ENCODE measurements at regions not wholly inside any gene's neighbourhood (a gene's known extent, or its start where the extent isn't known, plus 50 kb on each side); places are given as distances from the start of the nearest gene placed in this dataset.

GRCh38 chr7:137172105-137172590 lies 171.4 kb downstream of the PTN start:
- no peak overlapping the region for H3K4me3 ChIP-seq (ENCODE audit: low read depth, low read length)
- DNase-seq (ENCODE audit: low read depth) = no peak
- TF ChIP-seq, protein P1, sequence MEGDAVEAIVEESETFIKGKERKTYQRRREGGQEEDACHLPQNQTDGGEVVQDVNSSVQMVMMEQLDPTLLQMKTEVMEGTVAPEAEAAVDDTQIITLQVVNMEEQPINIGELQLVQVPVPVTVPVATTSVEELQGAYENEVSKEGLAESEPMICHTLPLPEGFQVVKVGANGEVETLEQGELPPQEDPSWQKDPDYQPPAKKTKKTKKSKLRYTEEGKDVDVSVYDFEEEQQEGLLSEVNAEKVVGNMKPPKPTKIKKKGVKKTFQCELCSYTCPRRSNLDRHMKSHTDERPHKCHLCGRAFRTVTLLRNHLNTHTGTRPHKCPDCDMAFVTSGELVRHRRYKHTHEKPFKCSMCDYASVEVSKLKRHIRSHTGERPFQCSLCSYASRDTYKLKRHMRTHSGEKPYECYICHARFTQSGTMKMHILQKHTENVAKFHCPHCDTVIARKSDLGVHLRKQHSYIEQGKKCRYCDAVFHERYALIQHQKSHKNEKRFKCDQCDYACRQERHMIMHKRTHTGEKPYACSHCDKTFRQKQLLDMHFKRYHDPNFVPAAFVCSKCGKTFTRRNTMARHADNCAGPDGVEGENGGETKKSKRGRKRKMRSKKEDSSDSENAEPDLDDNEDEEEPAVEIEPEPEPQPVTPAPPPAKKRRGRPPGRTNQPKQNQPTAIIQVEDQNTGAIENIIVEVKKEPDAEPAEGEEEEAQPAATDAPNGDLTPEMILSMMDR (IDR thresholded peaks at IDR 0.05; ENCODE audit: low read depth, low read length, missing control alignments) = no peak

DNA sequence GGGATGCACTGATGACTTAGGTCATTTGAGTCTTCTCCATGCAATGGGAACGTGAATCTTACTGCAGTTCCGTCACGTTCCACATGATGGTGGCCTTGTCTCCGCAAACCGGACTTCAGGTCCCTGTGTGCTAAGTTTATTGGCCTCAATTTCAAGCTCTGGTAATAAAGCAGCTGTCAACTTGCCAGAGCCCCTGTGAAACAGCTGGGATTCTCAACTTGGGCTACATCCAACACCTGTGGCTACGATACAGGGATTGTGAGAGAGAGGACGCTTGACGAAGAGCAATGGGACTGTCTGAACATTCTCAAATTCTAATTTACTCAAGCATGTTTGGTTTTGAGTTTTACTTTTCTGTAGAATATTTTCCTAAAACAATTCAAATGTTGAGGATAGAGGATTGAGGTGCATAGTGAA lies 174.2 kb downstream of the PTN start:
- H3K4me3 ChIP-seq (ENCODE audit: low read depth, low read length) = no peak overlapping the region
- TF ChIP-seq, protein P1 (IDR thresholded peaks at IDR 0.05; ENCODE audit: low read depth, low read length, missing control alignments) = no peak
- no peak for DNase-seq (ENCODE audit: low read depth)

- DNase-seq (ENCODE audit: low read depth) = no peak
- no peak overlapping the region for H3K4me3 ChIP-seq (ENCODE audit: low read depth, low read length)
- TF ChIP-seq, protein P1 (IDR thresholded peaks at IDR 0.05; ENCODE audit: low read depth, low read length, missing control alignments) = no peak
Observed at GRCh38 chr7:137167609-137168008, 175.9 kb downstream of the PTN start.

- no peak for DNase-seq (ENCODE audit: low read depth)
- H3K4me3 ChIP-seq (ENCODE audit: low read depth, low read length) = no peak overlapping the region
- TF ChIP-seq, protein P1 (IDR thresholded peaks at IDR 0.05; ENCODE audit: low read depth, low read length, missing control alignments) = no peak
Observed at GRCh38 chr7:137166363-137166762, 177.2 kb downstream of the PTN start.

- H3K4me3 ChIP-seq (ENCODE audit: low read depth, low read length) = no peak overlapping the region
- no peak for DNase-seq (ENCODE audit: low read depth)
- TF ChIP-seq, protein P1 (IDR thresholded peaks at IDR 0.05; ENCODE audit: low read depth, low read length, missing control alignments) = no peak
Observed at GRCh38 chr7:137165786-137166185, 177.7 kb downstream of the PTN start.

- TF ChIP-seq, protein P1 (IDR thresholded peaks at IDR 0.05; ENCODE audit: low read depth, low read length, missing control alignments) = no peak
- DNase-seq (ENCODE audit: low read depth) = no peak
- no peak overlapping the region for H3K4me3 ChIP-seq (ENCODE audit: low read depth, low read length)
Observed at GRCh38 chr7:137165241-137165640, 178.3 kb downstream of the PTN start.

- DNase-seq (ENCODE audit: low read depth) = no peak
- no peak overlapping the region for H3K4me3 ChIP-seq (ENCODE audit: low read depth, low read length)
- TF ChIP-seq, protein P1 (IDR thresholded peaks at IDR 0.05; ENCODE audit: low read depth, low read length, missing control alignments) = no peak
Observed at GRCh38 chr7:137164251-137164650, 179.3 kb downstream of the PTN start.

Data from GM12864 (cell line).